ENCODE measurements at regions not wholly inside any gene's neighbourhood (a gene's known extent, or its start where the extent isn't known, plus 50 kb on each side); places are given as distances from the start of the nearest gene placed in this dataset.

DNA sequence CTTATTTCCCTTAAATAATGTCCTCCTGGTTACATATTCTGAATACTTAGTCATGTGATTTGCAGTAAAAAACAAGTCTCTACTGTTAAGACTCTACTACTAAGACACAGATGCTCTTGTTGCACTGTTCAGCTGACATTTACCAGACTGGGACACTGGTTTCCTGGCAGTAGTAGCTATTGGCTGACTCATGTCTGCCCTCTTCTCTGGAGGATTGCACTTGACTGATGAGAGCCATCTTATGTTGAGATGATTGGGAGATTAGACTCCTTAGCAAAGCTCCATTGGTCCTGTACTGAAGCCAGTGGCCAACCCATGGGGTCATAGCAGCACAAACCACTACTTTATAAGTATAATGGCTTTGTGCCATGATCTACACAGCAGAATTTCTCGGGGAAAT, 1672.6 kb upstream of the PCDH20 start (continued):
- TF ChIP-seq, protein P1, sequence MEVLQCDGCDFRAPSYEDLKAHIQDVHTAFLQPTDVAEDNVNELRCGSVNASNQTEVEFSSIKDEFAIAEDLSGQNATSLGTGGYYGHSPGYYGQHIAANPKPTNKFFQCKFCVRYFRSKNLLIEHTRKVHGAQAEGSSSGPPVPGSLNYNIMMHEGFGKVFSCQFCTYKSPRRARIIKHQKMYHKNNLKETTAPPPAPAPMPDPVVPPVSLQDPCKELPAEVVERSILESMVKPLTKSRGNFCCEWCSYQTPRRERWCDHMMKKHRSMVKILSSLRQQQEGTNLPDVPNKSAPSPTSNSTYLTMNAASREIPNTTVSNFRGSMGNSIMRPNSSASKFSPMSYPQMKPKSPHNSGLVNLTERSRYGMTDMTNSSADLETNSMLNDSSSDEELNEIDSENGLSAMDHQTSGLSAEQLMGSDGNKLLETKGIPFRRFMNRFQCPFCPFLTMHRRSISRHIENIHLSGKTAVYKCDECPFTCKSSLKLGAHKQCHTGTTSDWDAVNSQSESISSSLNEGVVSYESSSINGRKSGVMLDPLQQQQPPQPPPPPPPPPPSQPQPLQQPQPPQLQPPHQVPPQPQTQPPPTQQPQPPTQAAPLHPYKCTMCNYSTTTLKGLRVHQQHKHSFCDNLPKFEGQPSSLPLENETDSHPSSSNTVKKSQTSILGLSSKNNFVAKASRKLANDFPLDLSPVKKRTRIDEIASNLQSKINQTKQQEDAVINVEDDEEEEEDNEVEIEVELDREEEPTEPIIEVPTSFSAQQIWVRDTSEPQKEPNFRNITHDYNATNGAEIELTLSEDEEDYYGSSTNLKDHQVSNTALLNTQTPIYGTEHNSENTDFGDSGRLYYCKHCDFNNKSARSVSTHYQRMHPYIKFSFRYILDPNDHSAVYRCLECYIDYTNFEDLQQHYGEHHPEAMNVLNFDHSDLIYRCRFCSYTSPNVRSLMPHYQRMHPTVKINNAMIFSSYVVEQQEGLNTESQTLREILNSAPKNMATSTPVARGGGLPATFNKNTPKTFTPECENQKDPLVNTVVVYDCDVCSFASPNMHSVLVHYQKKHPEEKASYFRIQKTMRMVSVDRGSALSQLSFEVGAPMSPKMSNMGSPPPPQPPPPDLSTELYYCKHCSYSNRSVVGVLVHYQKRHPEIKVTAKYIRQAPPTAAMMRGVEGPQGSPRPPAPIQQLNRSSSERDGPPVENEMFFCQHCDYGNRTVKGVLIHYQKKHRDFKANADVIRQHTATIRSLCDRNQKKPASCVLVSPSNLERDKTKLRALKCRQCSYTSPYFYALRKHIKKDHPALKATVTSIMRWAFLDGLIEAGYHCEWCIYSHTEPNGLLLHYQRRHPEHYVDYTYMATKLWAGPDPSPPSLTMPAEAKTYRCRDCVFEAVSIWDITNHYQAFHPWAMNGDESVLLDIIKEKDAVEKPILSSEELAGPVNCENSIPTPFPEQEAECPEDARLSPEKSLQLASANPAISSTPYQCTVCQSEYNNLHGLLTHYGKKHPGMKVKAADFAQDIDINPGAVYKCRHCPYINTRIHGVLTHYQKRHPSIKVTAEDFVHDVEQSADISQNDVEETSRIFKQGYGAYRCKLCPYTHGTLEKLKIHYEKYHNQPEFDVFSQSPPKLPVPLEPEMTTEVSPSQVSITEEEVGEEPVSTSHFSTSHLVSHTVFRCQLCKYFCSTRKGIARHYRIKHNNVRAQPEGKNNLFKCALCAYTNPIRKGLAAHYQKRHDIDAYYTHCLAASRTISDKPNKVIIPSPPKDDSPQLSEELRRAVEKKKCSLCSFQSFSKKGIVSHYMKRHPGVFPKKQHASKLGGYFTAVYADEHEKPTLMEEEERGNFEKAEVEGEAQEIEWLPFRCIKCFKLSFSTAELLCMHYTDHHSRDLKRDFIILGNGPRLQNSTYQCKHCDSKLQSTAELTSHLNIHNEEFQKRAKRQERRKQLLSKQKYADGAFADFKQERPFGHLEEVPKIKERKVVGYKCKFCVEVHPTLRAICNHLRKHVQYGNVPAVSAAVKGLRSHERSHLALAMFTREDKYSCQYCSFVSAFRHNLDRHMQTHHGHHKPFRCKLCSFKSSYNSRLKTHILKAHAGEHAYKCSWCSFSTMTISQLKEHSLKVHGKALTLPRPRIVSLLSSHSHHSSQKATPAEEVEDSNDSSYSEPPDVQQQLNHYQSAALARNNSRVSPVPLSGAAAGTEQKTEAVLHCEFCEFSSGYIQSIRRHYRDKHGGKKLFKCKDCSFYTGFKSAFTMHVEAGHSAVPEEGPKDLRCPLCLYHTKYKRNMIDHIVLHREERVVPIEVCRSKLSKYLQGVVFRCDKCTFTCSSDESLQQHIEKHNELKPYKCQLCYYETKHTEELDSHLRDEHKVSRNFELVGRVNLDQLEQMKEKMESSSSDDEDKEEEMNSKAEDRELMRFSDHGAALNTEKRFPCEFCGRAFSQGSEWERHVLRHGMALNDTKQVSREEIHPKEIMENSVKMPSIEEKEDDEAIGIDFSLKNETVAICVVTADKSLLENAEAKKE (CRISPR knock-in tag; IDR thresholded peaks at IDR 0.05), result no peak
- TF ChIP-seq EZH2phosphoT487 (IDR thresholded peaks at IDR 0.05; ENCODE audit: unreplicated experiment), result no peak
- no peak for TF ChIP-seq ZNF114 (CRISPR knock-in tag; IDR thresholded peaks at IDR 0.05)
- no peak for TF ChIP-seq POLR2AphosphoS5 (IDR thresholded peaks at IDR 0.05; ENCODE audit: low read depth)
- no peak for TF ChIP-seq EZH2 (IDR thresholded peaks at IDR 0.05; ENCODE audit: low read depth, unreplicated experiment)

DNA sequence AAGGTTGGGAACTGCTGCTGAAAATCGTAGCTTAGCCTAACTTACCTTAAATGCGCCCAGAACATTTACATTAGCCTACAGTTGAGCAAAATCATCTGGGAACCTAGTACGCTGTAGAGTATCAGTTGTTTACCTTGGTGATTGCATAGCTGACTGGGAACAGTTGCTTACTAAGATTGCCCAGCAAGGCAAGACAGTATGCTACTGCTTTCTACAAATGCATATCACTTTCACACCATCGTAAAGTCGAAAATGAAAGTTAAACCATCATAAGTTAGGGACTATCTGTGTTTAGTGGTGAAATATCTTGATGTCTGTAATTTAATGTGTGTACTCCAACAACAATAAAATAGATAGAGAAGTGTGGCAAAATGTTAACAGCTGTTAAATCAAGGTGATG, 1670.6 kb upstream of the PCDH20 start:
- peaks cover 3% of the 10 kb centered on the region; the same call in 1 of the 3 replicates for H3K4me1 Mint-ChIP-seq
- Histone ChIP-seq H3K9me2 (ENCODE audit: insufficient read depth) (no peaks in the 10 kb centered on the region), H2AFZ (peak overlapping the region; percentile 38; the same call in 1 of the 2 replicates), H3K27ac (ENCODE audit: low read depth) (no peak overlapping the region), H3K27me3 (ENCODE audit: insufficient read depth) (no peaks in the 10 kb centered on the region), H3K4me2 (no peak overlapping the region), H4K20me1 (replicated peaks; ENCODE audit: insufficient read depth) (no peaks in the 10 kb centered on the region), H3F3A (replicated peaks; ENCODE audit: low read depth) (no peaks in the 10 kb centered on the region), H3K4me3 (no peak overlapping the region), H3K4me1 (ENCODE audit: insufficient read depth) (no peaks in the 10 kb centered on the region), H3K79me2 (replicated peaks; ENCODE audit: insufficient read depth) (no peaks in the 10 kb centered on the region), H3K36me3 (ENCODE audit: insufficient read depth) (peaks cover 3% of the 10 kb centered on the region; the same call in 1 of the 2 replicates)
- ATAC-seq (no peak), DNase-seq (ENCODE audit: low spot score) (no peak)
- TF ChIP-seq, protein P2, sequence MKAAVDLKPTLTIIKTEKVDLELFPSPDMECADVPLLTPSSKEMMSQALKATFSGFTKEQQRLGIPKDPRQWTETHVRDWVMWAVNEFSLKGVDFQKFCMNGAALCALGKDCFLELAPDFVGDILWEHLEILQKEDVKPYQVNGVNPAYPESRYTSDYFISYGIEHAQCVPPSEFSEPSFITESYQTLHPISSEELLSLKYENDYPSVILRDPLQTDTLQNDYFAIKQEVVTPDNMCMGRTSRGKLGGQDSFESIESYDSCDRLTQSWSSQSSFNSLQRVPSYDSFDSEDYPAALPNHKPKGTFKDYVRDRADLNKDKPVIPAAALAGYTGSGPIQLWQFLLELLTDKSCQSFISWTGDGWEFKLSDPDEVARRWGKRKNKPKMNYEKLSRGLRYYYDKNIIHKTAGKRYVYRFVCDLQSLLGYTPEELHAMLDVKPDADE (IDR thresholded peaks at IDR 0.05), result no peak
- TF ChIP-seq, protein P3, sequence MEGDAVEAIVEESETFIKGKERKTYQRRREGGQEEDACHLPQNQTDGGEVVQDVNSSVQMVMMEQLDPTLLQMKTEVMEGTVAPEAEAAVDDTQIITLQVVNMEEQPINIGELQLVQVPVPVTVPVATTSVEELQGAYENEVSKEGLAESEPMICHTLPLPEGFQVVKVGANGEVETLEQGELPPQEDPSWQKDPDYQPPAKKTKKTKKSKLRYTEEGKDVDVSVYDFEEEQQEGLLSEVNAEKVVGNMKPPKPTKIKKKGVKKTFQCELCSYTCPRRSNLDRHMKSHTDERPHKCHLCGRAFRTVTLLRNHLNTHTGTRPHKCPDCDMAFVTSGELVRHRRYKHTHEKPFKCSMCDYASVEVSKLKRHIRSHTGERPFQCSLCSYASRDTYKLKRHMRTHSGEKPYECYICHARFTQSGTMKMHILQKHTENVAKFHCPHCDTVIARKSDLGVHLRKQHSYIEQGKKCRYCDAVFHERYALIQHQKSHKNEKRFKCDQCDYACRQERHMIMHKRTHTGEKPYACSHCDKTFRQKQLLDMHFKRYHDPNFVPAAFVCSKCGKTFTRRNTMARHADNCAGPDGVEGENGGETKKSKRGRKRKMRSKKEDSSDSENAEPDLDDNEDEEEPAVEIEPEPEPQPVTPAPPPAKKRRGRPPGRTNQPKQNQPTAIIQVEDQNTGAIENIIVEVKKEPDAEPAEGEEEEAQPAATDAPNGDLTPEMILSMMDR (conservative IDR thresholded peaks at IDR 0.05; ENCODE audit: low read depth in 2 of 2), result no peak
- TF ChIP-seq STAT1 (IDR thresholded peaks at IDR 0.05; ENCODE audit: unreplicated experiment) (no peak), POLR2AphosphoS5 (IDR thresholded peaks at IDR 0.05; ENCODE audit: low read depth) (no peak), EZH2phosphoT487 (IDR thresholded peaks at IDR 0.05; ENCODE audit: unreplicated experiment) (no peak), ZNF331 (CRISPR knock-in tag; IDR thresholded peaks at IDR 0.05; ENCODE audit: low read depth) (no peak)
- peaks cover 4% of the 10 kb centered on the region; the same call in 2 of the 3 replicates for H3K9me3 Mint-ChIP-seq
- H3K36me3 Mint-ChIP-seq (ENCODE audit: low read depth), result peaks cover 3% of the 10 kb centered on the region; the same call in 1 of the 3 replicates
- H3K4me3 Mint-ChIP-seq, result no peak overlapping the region
- no peak overlapping the region for H3K27ac Mint-ChIP-seq
- H3K27me3 Mint-ChIP-seq (ENCODE audit: insufficient read depth, low read depth, poor library complexity), result no peaks in the 10 kb centered on the region

Measured in GM23338 (cell line).